SK-N-MC (cell line): ENCODE measurements at regions not wholly inside any gene's neighbourhood (a gene's known extent, or its start where the extent isn't known, plus 50 kb on each side); places are given as distances from the start of the nearest gene placed in this dataset.

Experiments used
- DNase-seq: peaks from one replicate; pipeline ENCODE4 v3.0.0-alpha.2; 2011; ENCODE audit warnings: low read depth, low spot score
- H3K27ac ChIP-seq: fragments of 200-600 bp; sonication (generic); 2 replicates; pipeline ENCODE4 v1.5.1; 2016; ENCODE audit warnings: mixed run types
- H3K36me3 ChIP-seq: fragments of 200-600 bp; sonication (generic); 2 replicates; pipeline ENCODE4 v1.6.1; 2017; ENCODE audit warnings: antibody characterized with exemption, low read length, mixed read lengths; ENCODE audit not compliant: insufficient read depth
- H3K4me3 ChIP-seq: fragments of 200-600 bp; sonication (generic); 2 replicates; pipeline ENCODE4 v1.5.1; 2016
- H3K9ac ChIP-seq: fragments of 200-600 bp; sonication (generic); 2 replicates; pipeline ENCODE4 v1.8.0; 2017; ENCODE audit warnings: mixed run types, mixed read lengths; ENCODE audit not compliant: insufficient read length
- H3K9me3 ChIP-seq: fragments of 200-600 bp; sonication (generic); 2 replicates; pipeline ENCODE4 v1.6.1; 2017; ENCODE audit warnings: low read depth, mild to moderate bottlenecking, antibody characterized with exemption, low read length, moderate library complexity, mixed read lengths
- EZH2 ChIP-seq: fragments of 200-600 bp; sonication (generic); IDR thresholded peaks from one replicate; pipeline ENCODE4 v1.6.1; 2017; ENCODE audit warnings: antibody characterized with exemption
- FOXP2 ChIP-seq: optimal IDR thresholded peaks from 2 replicates; pipeline ENCODE3; 2011; ENCODE audit warnings: mild to moderate bottlenecking, moderate library complexity; ENCODE audit not compliant: insufficient read depth; ENCODE audit errors: extremely low read length, control extremely low read depth
- POLR2AphosphoS5 ChIP-seq: IDR thresholded peaks from 2 replicates; pipeline ENCODE4 v1.6.1; 2012; ENCODE audit warnings: mild to moderate bottlenecking, low read depth, low read length, borderline replicate concordance

DNA sequence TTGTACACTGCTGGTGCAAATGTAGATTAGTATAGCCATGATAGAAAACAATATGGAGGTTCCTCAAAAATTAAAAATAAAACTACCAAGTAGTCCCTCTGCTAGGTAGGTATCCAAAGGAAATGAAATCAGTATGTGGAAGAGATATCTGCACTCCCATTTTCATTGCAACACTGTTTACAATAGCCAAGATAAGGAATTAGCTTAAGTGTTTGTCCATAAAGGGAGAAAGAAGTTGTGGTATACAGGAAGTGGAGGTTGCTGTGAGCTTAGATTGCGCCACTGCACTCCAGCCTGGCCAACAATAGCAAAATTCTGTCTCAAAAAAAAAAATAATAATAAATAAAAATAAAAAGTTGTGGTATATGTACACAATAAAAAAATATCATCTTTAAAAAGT, 325.0 kb upstream of the EMCN start:
- DNase-seq = no peak
- TF ChIP-seq EZH2 (no peak), FOXP2 (no peak), POLR2AphosphoS5 (no peak)

DNA sequence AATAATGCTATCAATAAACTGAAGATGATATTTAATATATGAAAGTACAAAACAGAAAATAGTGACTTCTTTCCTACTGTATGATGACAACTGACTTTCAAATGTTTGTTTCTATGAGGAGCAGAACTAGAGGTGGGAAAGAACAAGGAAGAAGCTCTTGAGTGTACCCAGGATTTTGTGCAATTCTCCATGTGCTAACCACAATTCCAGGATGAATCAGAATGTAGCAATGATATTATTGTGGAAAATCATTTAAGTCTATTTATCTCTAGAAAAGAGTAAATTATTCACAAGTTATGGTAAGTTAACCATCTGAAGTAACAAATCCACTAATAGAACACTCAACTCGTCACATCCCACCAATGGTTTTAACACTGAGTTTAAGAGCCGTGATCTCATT, 324.1 kb upstream of the EMCN start:
- TF ChIP-seq POLR2AphosphoS5 (no peak), FOXP2 (no peak), EZH2 (no peak)
- Histone ChIP-seq H3K4me3 (no peak overlapping the region), H3K9ac (no peak overlapping the region), H3K9me3 (no peaks in the 10 kb centered on the region), H3K36me3 (no peaks in the 10 kb centered on the region), H3K27ac (no peak overlapping the region)
- DNase-seq = no peak

More for the DNA sequence above, 325.0 kb upstream of the EMCN start:
- Histone ChIP-seq H3K9ac (no peak overlapping the region), H3K27ac (no peak overlapping the region), H3K36me3 (no peaks in the 10 kb centered on the region), H3K4me3 (no peak overlapping the region), H3K9me3 (no peaks in the 10 kb centered on the region)

DNA sequence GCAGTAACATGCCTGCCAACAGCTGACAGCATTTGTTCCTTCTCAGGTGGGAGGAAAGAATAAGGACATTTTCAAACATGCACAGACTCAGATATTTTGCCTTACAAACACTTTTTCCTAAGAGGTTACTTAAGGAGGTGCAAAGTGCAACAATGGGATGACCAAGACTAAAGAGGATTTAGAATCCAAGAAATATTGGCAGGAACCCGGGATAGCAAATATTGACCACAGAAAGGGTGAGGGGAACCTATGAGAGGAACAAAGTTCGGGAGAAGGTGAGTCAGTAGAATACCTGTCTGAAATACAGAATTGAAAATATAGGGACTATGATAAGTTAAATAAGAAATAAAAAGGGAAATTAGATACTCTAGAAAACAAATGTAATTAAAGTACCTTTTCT, 321.9 kb upstream of the EMCN start:
- Histone ChIP-seq H3K4me3 (no peak overlapping the region), H3K36me3 (no peaks in the 10 kb centered on the region), H3K27ac (no peak overlapping the region), H3K9me3 (no peaks in the 10 kb centered on the region), H3K9ac (no peak overlapping the region)
- DNase-seq = no peak
- TF ChIP-seq POLR2AphosphoS5 (no peak), EZH2 (no peak), FOXP2 (no peak)

DNA sequence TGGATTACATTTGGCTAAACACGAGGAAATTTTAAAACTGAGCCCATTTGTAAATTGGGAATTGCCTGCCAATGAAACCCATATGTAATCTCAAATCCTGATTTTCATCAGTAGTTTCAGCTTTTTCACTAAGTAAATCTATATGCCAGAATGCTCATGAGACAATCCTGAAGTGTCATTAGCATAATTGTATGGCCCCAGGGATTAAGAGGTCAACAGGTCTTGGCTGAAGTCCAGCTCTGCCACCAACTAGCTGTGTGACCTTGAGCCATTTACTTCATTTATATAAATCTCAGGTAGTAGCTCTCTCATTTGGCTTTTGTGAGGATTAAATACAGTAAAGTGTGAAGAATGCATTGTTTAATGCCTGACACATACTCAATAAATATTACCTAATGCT, 320.5 kb upstream of the EMCN start:
- Histone ChIP-seq H3K4me3 (no peak overlapping the region), H3K9ac (no peak overlapping the region), H3K9me3 (no peaks in the 10 kb centered on the region), H3K36me3 (no peaks in the 10 kb centered on the region), H3K27ac (no peak overlapping the region)
- DNase-seq = no peak
- TF ChIP-seq EZH2 (no peak), POLR2AphosphoS5 (no peak), FOXP2 (no peak)

DNA sequence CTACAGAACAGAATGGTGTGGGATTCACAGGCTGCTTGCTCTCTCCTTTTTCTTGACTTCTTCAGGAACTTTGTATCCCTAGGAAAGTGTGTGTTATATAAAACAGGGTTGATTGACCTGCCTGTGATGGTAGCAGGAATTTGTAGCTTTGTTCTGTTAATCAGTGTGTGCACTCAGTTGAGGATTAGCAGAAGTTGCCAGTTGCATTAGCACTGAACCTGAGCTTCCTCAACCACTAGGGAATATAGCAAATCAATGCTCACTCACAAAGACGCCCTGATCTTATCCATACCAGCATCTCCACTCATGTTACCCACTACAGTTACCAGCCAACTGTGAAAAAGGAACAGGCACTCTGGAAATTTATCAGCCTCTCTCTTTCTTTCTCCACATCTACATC, 319.1 kb upstream of the EMCN start:
- no peaks in the 10 kb centered on the region for H3K36me3 ChIP-seq
- H3K4me3 ChIP-seq = no peak overlapping the region
- DNase-seq = no peak
- TF ChIP-seq FOXP2 = no peak
- no peak for TF ChIP-seq POLR2AphosphoS5
- TF ChIP-seq EZH2 = no peak
- H3K9me3 ChIP-seq = no peaks in the 10 kb centered on the region
- H3K27ac ChIP-seq = no peak overlapping the region
- no peak overlapping the region for H3K9ac ChIP-seq

DNA sequence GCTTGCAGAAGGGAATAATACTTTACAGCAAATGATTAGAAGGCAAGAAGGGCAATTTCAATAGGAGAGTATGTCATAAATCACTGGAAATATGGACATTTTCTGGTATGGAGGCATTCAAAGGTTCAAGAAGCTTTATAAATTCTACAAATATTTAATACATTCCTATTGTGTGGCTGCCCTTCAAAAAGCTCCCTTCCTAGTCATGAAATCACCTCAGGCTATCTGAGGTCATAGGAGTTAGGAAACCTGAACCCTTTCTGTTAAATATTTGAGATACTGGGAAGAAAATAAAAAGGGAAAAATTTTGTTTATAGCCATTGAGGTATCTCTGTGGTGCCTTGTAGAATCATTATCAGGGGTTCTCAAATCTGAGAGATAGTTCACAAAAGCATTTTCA, 316.8 kb upstream of the EMCN start:
- TF ChIP-seq FOXP2 = no peak
- no peaks in the 10 kb centered on the region for H3K9me3 ChIP-seq
- no peaks in the 10 kb centered on the region for H3K36me3 ChIP-seq
- no peak overlapping the region for H3K9ac ChIP-seq
- no peak overlapping the region for H3K27ac ChIP-seq
- H3K4me3 ChIP-seq = no peak overlapping the region
- no peak for DNase-seq

DNA sequence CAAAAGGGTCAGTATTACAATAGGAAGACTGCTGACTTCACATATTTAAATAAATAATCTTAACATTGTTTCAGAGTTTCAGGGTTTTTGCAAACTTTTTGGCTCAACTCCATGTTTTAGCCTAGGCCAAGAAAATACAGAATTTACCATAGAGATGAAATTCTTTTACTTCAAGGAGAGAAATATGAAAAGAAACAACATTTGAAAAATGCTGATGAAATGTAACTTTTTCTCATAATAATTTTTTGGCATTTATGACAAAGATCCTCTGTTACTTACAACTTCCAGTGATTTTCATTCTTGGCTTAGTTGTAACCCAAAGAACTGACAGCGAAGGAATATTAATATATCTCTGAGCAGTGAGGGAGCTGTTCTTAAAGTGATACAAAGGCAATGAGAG, 316.1 kb upstream of the EMCN start:
- H3K27ac ChIP-seq = no peak overlapping the region

DNA sequence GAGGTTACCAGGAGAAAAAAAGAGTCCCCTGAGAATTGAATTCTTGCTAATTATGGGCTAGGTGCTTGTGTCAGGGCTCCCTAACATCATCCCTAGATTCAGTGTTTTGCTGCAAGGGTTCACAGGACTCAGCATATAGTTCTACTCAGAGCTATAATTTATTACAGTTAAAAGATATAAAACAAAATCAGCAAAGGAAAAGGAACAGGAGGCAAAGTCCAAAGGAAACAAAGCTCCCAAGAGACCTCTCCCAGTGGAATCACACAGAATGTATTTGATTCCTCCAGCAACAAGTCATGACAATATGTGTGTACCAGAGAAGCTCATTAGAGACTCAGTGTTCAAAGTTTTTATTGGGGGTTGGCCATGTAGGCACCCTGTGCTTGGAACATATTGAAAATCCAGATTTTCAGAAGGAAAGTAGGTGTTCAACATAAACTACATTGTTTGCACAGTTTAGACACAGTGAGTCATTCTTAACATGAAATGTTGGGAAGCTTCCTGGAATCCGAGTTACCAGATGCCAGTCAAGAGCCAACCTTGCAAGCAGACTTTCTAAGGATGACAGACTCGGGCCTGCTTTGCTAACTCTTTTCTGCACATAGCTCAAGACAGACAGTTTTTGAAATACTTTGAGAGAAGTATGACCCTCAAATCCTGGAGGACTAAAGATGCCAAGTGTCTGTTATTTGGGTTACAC, 311.3 kb upstream of the EMCN start:
- H3K27ac ChIP-seq = no peak overlapping the region
- no peak overlapping the region for H3K9ac ChIP-seq
- H3K4me3 ChIP-seq = no peak overlapping the region
- peak; percentile 39 for DNase-seq
- no peaks in the 10 kb centered on the region for H3K9me3 ChIP-seq
- no peaks in the 10 kb centered on the region for H3K36me3 ChIP-seq
- no peak for TF ChIP-seq FOXP2

More for the DNA sequence above, 316.1 kb upstream of the EMCN start:
- H3K36me3 ChIP-seq = no peaks in the 10 kb centered on the region
- no peak for TF ChIP-seq EZH2
- TF ChIP-seq POLR2AphosphoS5 = no peak
- TF ChIP-seq FOXP2 = no peak
- H3K9me3 ChIP-seq = no peaks in the 10 kb centered on the region
- DNase-seq = no peak
- no peak overlapping the region for H3K9ac ChIP-seq
- no peak overlapping the region for H3K4me3 ChIP-seq

DNA sequence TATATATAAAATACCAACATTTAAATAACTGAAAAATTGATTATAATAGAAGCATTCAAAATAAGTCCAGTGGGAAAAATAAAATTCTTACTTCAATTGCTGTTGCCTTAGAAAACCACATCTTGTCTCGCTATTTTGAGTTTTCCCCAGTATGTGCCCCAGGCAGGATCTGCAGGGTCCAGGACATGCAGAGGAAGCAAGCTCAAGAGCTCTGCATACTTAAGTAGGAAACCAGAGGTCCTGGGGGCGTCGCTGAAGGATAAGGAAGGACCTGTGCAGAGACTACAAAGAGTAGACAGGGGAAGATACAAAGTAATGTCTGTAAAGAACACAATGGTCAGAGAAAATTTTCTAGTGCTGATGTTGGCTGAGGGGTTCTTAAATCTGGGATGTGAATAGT, 310.5 kb upstream of the EMCN start:
- Histone ChIP-seq H3K4me3 (no peak overlapping the region), H3K9me3 (no peaks in the 10 kb centered on the region), H3K9ac (no peak overlapping the region), H3K27ac (no peak overlapping the region), H3K36me3 (no peaks in the 10 kb centered on the region)
- peak; percentile 90 for DNase-seq
- peak; percentile 48; the same call in 1 of the 2 replicates for TF ChIP-seq POLR2AphosphoS5
- no peak for TF ChIP-seq FOXP2
- TF ChIP-seq EZH2 = no peak

DNA sequence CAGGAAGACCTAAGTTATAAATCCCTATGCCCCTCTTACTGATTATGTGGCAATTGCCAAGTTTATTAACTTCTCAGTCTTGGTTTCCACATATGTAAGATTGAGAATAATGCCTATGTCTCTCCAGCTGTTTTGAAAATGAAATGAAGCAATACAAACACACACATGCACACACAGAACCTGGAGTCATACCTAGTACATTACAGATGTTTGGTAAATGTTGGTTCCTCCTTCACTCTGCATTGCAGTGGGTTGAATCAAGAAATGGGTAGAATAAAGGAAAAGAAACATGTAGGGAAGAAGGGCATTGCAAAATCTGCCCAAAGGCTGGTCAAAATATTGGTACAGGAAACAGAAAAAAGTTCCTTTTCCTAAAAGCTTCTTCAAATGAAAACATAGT, 309.9 kb upstream of the EMCN start:
- DNase-seq = no peak
- no peaks in the 10 kb centered on the region for H3K9me3 ChIP-seq
- TF ChIP-seq POLR2AphosphoS5 (no peak), FOXP2 (no peak), EZH2 (no peak)
- no peak overlapping the region for H3K27ac ChIP-seq
- H3K36me3 ChIP-seq = no peaks in the 10 kb centered on the region
- H3K9ac ChIP-seq = no peak overlapping the region
- H3K4me3 ChIP-seq = no peak overlapping the region
